ENCODE measurements at regions not wholly inside any gene's neighbourhood (a gene's known extent, or its start where the extent isn't known, plus 50 kb on each side); places are given as distances from the start of the nearest gene placed in this dataset.

- no peak for DNase-seq (ENCODE audit: low read depth)
Observed at GRCh38 chr6:43982084-43982625, 145.1 kb downstream of the MRPL14 start.

GRCh38 chr6:43981363-43981990 is 145.8 kb downstream of the MRPL14 start:
- DNase-seq (ENCODE audit: low read depth): no peak

GRCh38 chr6:43980004-43980795 is 147.1 kb downstream of the MRPL14 start:
- no peak for DNase-seq (ENCODE audit: low read depth)

GRCh38 chr6:43979525-43979924 is 147.7 kb downstream of the MRPL14 start:
- no peak for DNase-seq (ENCODE audit: low read depth)

GRCh38 chr6:43978473-43979346 is 148.5 kb downstream of the MRPL14 start:
- DNase-seq (ENCODE audit: low read depth): no peak

- DNase-seq (ENCODE audit: low read depth): no peak
Observed at GRCh38 chr6:43977404-43978111, 149.7 kb downstream of the MRPL14 start.

GRCh38 chr6:43976706-43977403 is 150.4 kb downstream of the MRPL14 start:
- no peak for DNase-seq (ENCODE audit: low read depth)

- DNase-seq (ENCODE audit: low read depth): no peak
Observed at GRCh38 chr6:43974643-43975230, 152.5 kb downstream of the MRPL14 start.

- DNase-seq (ENCODE audit: low read depth): no peak
Observed at GRCh38 chr6:43973357-43973756, 153.9 kb downstream of the MRPL14 start.

- no peak for DNase-seq (ENCODE audit: low read depth)
Observed at GRCh38 chr6:43972913-43973300, 154.3 kb downstream of the MRPL14 start.

- no peak for DNase-seq (ENCODE audit: low read depth)
Observed at GRCh38 chr6:43972179-43972912, 154.9 kb downstream of the MRPL14 start.

GRCh38 chr6:43971776-43972126 is 155.5 kb downstream of the MRPL14 start:
- DNase-seq (ENCODE audit: low read depth): no peak

- no peak for DNase-seq (ENCODE audit: low read depth)
Observed at GRCh38 chr6:43970913-43971775, 156.1 kb downstream of the MRPL14 start.

GRCh38 chr6:43970068-43970912 is 157.0 kb downstream of the MRPL14 start:
- DNase-seq (ENCODE audit: low read depth): no peak

GRCh38 chr6:43969158-43969981 is 157.9 kb downstream of the MRPL14 start:
- no peak for DNase-seq (ENCODE audit: low read depth)

GRCh38 chr6:43968110-43968965 is 158.9 kb downstream of the MRPL14 start:
- no peak for DNase-seq (ENCODE audit: low read depth)

Measured in stimulated activated CD8-positive, alpha-beta memory T cell treated with anti-CD3 and anti-CD28 coated beads, Interleukin-12 subunit alpha, Interleukin-12 subunit beta, amount 100 ng/mL, for 4 hours (primary cell).